H1 (cell line): ENCODE measurements at regions not wholly inside any gene's neighbourhood (a gene's known extent, or its start where the extent isn't known, plus 50 kb on each side); places are given as distances from the start of the nearest gene placed in this dataset.

Source experiments
- GABPA ChIP-seq: IDR thresholded peaks from 2 replicates; pipeline ENCODE4 v1.6.1; 2011; ENCODE audit warnings: mild to moderate bottlenecking, low read length, moderate library complexity, borderline replicate concordance; ENCODE audit not compliant: insufficient read depth
- KDM5A ChIP-seq: fragments of 200-600 bp; IDR thresholded peaks from 2 replicates; pipeline ENCODE4 v1.7.1; 2012; ENCODE audit warnings: mild to moderate bottlenecking, low read length, inconsistent platforms, mixed read lengths
- MAFK ChIP-seq: IDR thresholded peaks from 2 replicates; pipeline ENCODE4 v1.6.1; 2012; ENCODE audit warnings: low read depth, mild to moderate bottlenecking, improper control_type of control experiment, low read length
- NRF1 ChIP-seq: IDR thresholded peaks from 2 replicates; pipeline ENCODE4 v1.6.1; 2011; ENCODE audit warnings: mild to moderate bottlenecking, low read depth, low read length, improper control_type of control experiment
- PHF8 ChIP-seq: fragments of 200-600 bp; sonication (generic); conservative IDR thresholded peaks from 2 replicates; pipeline ENCODE4 v1.7.1; 2012; ENCODE audit warnings: low read depth, mild to moderate bottlenecking, inconsistent platforms, low read length, moderate library complexity
- POU5F1 ChIP-seq: IDR thresholded peaks from 2 replicates; pipeline ENCODE4 v1.6.1; 2011; ENCODE audit warnings: low read depth, mild to moderate bottlenecking, low read length, moderate library complexity
- RBBP5 ChIP-seq: IDR thresholded peaks from 2 replicates; pipeline ENCODE4 v1.7.1; 2012; ENCODE audit warnings: low read depth, mild to moderate bottlenecking, inconsistent platforms, low read length, moderate library complexity, borderline replicate concordance
- RXRA ChIP-seq: IDR thresholded peaks from 2 replicates; pipeline ENCODE4 v1.6.1; 2011; ENCODE audit warnings: low read depth, mild to moderate bottlenecking, low read length, moderate library complexity; ENCODE audit not compliant: insufficient read depth
- SIRT6 ChIP-seq: IDR thresholded peaks from one replicate; pipeline ENCODE4 v1.7.1; 2012; ENCODE audit warnings: low read length, inconsistent platforms
- SP1 ChIP-seq: IDR thresholded peaks from 2 replicates; pipeline ENCODE4 v1.6.1; 2011; ENCODE audit warnings: low read depth, low read length
- ZNF274 ChIP-seq: IDR thresholded peaks from 2 replicates; pipeline ENCODE4 v1.7.0; 2012; ENCODE audit warnings: low read length, borderline replicate concordance; ENCODE audit errors: extremely low read depth
- TF ChIP-seq, protein P1 (sequence below): fragments of 300-600 bp; sonication (generic); IDR thresholded peaks from 2 replicates; pipeline ENCODE4 v1.7.1; 2012; ENCODE audit warnings: low read length, moderate library complexity, mild to moderate bottlenecking, inconsistent platforms; ENCODE audit not compliant: insufficient replicate concordance

DNA sequence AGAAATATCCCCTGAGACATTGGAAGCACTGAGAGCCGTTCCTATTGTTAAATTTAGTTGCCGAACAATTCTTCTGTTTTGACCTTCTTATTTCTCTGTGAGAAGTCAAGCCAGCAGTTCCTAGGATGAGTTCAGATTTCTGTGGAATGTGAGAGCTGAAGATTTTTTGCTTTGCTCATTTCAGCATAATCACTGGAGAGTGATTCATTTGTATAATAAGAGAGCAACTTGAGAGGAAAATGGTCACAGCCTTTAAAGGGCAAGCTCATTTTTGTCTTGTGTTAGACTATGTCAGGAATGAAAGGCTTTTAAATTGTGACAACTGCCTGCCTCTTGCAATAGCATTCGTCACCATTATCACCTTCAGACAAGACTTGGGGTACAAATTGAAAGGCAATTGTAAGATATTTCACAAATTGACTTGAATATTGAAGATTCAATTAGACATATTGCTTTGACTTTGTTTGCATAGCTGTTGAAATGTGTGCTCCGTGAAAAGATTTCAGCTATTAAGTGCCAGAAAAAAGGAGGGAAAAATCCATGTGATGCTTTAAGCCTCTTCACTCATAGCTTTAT, 900.0 kb upstream of the GOT2 start (continued):
- TF ChIP-seq, protein P1, sequence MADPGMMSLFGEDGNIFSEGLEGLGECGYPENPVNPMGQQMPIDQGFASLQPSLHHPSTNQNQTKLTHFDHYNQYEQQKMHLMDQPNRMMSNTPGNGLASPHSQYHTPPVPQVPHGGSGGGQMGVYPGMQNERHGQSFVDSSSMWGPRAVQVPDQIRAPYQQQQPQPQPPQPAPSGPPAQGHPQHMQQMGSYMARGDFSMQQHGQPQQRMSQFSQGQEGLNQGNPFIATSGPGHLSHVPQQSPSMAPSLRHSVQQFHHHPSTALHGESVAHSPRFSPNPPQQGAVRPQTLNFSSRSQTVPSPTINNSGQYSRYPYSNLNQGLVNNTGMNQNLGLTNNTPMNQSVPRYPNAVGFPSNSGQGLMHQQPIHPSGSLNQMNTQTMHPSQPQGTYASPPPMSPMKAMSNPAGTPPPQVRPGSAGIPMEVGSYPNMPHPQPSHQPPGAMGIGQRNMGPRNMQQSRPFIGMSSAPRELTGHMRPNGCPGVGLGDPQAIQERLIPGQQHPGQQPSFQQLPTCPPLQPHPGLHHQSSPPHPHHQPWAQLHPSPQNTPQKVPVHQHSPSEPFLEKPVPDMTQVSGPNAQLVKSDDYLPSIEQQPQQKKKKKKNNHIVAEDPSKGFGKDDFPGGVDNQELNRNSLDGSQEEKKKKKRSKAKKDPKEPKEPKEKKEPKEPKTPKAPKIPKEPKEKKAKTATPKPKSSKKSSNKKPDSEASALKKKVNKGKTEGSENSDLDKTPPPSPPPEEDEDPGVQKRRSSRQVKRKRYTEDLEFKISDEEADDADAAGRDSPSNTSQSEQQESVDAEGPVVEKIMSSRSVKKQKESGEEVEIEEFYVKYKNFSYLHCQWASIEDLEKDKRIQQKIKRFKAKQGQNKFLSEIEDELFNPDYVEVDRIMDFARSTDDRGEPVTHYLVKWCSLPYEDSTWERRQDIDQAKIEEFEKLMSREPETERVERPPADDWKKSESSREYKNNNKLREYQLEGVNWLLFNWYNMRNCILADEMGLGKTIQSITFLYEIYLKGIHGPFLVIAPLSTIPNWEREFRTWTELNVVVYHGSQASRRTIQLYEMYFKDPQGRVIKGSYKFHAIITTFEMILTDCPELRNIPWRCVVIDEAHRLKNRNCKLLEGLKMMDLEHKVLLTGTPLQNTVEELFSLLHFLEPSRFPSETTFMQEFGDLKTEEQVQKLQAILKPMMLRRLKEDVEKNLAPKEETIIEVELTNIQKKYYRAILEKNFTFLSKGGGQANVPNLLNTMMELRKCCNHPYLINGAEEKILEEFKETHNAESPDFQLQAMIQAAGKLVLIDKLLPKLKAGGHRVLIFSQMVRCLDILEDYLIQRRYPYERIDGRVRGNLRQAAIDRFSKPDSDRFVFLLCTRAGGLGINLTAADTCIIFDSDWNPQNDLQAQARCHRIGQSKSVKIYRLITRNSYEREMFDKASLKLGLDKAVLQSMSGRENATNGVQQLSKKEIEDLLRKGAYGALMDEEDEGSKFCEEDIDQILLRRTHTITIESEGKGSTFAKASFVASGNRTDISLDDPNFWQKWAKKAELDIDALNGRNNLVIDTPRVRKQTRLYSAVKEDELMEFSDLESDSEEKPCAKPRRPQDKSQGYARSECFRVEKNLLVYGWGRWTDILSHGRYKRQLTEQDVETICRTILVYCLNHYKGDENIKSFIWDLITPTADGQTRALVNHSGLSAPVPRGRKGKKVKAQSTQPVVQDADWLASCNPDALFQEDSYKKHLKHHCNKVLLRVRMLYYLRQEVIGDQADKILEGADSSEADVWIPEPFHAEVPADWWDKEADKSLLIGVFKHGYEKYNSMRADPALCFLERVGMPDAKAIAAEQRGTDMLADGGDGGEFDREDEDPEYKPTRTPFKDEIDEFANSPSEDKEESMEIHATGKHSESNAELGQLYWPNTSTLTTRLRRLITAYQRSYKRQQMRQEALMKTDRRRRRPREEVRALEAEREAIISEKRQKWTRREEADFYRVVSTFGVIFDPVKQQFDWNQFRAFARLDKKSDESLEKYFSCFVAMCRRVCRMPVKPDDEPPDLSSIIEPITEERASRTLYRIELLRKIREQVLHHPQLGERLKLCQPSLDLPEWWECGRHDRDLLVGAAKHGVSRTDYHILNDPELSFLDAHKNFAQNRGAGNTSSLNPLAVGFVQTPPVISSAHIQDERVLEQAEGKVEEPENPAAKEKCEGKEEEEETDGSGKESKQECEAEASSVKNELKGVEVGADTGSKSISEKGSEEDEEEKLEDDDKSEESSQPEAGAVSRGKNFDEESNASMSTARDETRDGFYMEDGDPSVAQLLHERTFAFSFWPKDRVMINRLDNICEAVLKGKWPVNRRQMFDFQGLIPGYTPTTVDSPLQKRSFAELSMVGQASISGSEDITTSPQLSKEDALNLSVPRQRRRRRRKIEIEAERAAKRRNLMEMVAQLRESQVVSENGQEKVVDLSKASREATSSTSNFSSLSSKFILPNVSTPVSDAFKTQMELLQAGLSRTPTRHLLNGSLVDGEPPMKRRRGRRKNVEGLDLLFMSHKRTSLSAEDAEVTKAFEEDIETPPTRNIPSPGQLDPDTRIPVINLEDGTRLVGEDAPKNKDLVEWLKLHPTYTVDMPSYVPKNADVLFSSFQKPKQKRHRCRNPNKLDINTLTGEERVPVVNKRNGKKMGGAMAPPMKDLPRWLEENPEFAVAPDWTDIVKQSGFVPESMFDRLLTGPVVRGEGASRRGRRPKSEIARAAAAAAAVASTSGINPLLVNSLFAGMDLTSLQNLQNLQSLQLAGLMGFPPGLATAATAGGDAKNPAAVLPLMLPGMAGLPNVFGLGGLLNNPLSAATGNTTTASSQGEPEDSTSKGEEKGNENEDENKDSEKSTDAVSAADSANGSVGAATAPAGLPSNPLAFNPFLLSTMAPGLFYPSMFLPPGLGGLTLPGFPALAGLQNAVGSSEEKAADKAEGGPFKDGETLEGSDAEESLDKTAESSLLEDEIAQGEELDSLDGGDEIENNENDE, result no peak
- no peak for TF ChIP-seq NRF1
- TF ChIP-seq POU5F1, result no peak
- TF ChIP-seq SP1, result no peak
- TF ChIP-seq PHF8, result no peak
- no peak for TF ChIP-seq SIRT6
- no peak for TF ChIP-seq RBBP5
- TF ChIP-seq KDM5A, result no peak
- TF ChIP-seq GABPA, result no peak
- TF ChIP-seq RXRA, result no peak
- TF ChIP-seq MAFK, result no peak
- no peak for TF ChIP-seq ZNF274
